GM23338 (cell line): ENCODE measurements at regions not wholly inside any gene's neighbourhood (a gene's known extent, or its start where the extent isn't known, plus 50 kb on each side); places are given as distances from the start of the nearest gene placed in this dataset.

Experiments
- CREB1 ChIP-seq: fragments of 250-450 bp; sonication (Bioruptor Pico); IDR thresholded peaks from 2 replicates; pipeline ENCODE4 v1.5.0; 2020; ENCODE audit warnings: low read depth, mild to moderate bottlenecking, moderate library complexity
- EZH2 ChIP-seq: fragments of 200-600 bp; sonication (generic); IDR thresholded peaks from one replicate; pipeline ENCODE4 v1.8.0; 2017; ENCODE audit warnings: antibody characterized with exemption, mild to moderate bottlenecking, low read depth; ENCODE audit not compliant: unreplicated experiment
- EZH2phosphoT487 ChIP-seq: fragments of 200-600 bp; sonication (generic); IDR thresholded peaks from one replicate; pipeline ENCODE4 v1.8.1; 2018; ENCODE audit warnings: antibody characterized with exemption; ENCODE audit not compliant: unreplicated experiment
- JUNB ChIP-seq: IDR thresholded peaks from one replicate; pipeline ENCODE4 v1.6.1; 2016; ENCODE audit warnings: antibody characterized with exemption; ENCODE audit not compliant: unreplicated experiment
- NANOG ChIP-seq: IDR thresholded peaks from 2 replicates; pipeline ENCODE4 v1.6.1; 2016; ENCODE audit warnings: antibody characterized with exemption, borderline replicate concordance
- POLR2AphosphoS5 ChIP-seq: IDR thresholded peaks from 2 replicates; pipeline ENCODE4 v1.6.1; 2016; ENCODE audit warnings: antibody characterized with exemption, low read depth
- STAT1 ChIP-seq: IDR thresholded peaks from one replicate; pipeline ENCODE4 v1.6.1; 2016; ENCODE audit warnings: antibody characterized with exemption; ENCODE audit not compliant: unreplicated experiment
- ZNF114 ChIP-seq: fragments of 250-450 bp; sonication (Bioruptor Pico); IDR thresholded peaks from 2 replicates; pipeline ENCODE4 v1.5.0; 2020; ENCODE audit warnings: mild to moderate bottlenecking, moderate library complexity
- ZNF331 ChIP-seq: fragments of 250-450 bp; sonication (Bioruptor Pico); IDR thresholded peaks from 2 replicates; pipeline ENCODE4 v1.5.0; 2020; ENCODE audit warnings: low read depth, mild to moderate bottlenecking, moderate library complexity
- TF ChIP-seq, protein P1 (sequence below), 2 experiments: fragments of 200-600 bp in 1 of 2; sonication (generic) in 1 of 2; conservative IDR thresholded peaks; 2 replicates each; pipeline versions ENCODE4 v1.5.1 to v1.6.1; 2016 to 2017; ENCODE audit warnings: antibody characterized with exemption in 2 of 2, low read depth in 2 of 2, mild to moderate bottlenecking in 2 of 2, moderate library complexity in 1 of 2
- TF ChIP-seq, protein P2 (sequence below): IDR thresholded peaks from one replicate; pipeline ENCODE4 v1.6.1; 2018; ENCODE audit warnings: antibody characterized with exemption; ENCODE audit not compliant: unreplicated experiment
- TF ChIP-seq, protein P3 (sequence below): IDR thresholded peaks from 2 replicates; pipeline ENCODE4 v1.6.1; 2016; ENCODE audit warnings: antibody characterized with exemption
- TF ChIP-seq, protein P4 (sequence below): fragments of 250-450 bp; sonication (Bioruptor Pico); IDR thresholded peaks from 2 replicates; pipeline ENCODE4 v1.5.0; 2020; ENCODE audit warnings: mild to moderate bottlenecking, moderate library complexity

DNA sequence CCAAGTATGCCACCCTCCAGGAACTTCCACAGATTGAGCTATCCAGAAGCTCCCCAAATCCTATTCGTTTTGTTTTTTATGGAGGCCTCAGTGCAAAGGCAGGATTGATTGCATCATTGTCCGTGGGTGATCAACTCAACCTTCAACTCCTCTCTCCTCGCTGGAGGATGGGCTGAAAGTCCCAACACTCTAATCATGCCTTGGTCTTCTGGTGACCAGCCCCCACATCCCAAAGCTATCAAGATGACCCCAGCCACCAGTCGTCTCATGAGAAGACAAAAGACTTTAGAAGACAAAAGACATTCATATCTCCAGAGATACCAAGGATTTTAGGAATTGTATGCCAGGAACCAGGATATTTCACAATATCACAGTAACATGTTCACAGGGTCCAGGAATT, 441.6 kb upstream of the WWC1 start:
- TF ChIP-seq, protein P1, sequence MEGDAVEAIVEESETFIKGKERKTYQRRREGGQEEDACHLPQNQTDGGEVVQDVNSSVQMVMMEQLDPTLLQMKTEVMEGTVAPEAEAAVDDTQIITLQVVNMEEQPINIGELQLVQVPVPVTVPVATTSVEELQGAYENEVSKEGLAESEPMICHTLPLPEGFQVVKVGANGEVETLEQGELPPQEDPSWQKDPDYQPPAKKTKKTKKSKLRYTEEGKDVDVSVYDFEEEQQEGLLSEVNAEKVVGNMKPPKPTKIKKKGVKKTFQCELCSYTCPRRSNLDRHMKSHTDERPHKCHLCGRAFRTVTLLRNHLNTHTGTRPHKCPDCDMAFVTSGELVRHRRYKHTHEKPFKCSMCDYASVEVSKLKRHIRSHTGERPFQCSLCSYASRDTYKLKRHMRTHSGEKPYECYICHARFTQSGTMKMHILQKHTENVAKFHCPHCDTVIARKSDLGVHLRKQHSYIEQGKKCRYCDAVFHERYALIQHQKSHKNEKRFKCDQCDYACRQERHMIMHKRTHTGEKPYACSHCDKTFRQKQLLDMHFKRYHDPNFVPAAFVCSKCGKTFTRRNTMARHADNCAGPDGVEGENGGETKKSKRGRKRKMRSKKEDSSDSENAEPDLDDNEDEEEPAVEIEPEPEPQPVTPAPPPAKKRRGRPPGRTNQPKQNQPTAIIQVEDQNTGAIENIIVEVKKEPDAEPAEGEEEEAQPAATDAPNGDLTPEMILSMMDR (conservative IDR thresholded peaks at IDR 0.05; ENCODE audit: low read depth in 2 of 2), result no peak
- TF ChIP-seq EZH2phosphoT487 (no peak), POLR2AphosphoS5 (no peak), ZNF114 (no peak), EZH2 (no peak), JUNB (no peak), NANOG (no peak), CREB1 (no peak), STAT1 (no peak), ZNF331 (CRISPR knock-in tag) (no peak)
- TF ChIP-seq, protein P2, sequence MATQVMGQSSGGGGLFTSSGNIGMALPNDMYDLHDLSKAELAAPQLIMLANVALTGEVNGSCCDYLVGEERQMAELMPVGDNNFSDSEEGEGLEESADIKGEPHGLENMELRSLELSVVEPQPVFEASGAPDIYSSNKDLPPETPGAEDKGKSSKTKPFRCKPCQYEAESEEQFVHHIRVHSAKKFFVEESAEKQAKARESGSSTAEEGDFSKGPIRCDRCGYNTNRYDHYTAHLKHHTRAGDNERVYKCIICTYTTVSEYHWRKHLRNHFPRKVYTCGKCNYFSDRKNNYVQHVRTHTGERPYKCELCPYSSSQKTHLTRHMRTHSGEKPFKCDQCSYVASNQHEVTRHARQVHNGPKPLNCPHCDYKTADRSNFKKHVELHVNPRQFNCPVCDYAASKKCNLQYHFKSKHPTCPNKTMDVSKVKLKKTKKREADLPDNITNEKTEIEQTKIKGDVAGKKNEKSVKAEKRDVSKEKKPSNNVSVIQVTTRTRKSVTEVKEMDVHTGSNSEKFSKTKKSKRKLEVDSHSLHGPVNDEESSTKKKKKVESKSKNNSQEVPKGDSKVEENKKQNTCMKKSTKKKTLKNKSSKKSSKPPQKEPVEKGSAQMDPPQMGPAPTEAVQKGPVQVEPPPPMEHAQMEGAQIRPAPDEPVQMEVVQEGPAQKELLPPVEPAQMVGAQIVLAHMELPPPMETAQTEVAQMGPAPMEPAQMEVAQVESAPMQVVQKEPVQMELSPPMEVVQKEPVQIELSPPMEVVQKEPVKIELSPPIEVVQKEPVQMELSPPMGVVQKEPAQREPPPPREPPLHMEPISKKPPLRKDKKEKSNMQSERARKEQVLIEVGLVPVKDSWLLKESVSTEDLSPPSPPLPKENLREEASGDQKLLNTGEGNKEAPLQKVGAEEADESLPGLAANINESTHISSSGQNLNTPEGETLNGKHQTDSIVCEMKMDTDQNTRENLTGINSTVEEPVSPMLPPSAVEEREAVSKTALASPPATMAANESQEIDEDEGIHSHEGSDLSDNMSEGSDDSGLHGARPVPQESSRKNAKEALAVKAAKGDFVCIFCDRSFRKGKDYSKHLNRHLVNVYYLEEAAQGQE, result no peak
- TF ChIP-seq, protein P3, sequence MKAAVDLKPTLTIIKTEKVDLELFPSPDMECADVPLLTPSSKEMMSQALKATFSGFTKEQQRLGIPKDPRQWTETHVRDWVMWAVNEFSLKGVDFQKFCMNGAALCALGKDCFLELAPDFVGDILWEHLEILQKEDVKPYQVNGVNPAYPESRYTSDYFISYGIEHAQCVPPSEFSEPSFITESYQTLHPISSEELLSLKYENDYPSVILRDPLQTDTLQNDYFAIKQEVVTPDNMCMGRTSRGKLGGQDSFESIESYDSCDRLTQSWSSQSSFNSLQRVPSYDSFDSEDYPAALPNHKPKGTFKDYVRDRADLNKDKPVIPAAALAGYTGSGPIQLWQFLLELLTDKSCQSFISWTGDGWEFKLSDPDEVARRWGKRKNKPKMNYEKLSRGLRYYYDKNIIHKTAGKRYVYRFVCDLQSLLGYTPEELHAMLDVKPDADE, result no peak
- TF ChIP-seq, protein P4, sequence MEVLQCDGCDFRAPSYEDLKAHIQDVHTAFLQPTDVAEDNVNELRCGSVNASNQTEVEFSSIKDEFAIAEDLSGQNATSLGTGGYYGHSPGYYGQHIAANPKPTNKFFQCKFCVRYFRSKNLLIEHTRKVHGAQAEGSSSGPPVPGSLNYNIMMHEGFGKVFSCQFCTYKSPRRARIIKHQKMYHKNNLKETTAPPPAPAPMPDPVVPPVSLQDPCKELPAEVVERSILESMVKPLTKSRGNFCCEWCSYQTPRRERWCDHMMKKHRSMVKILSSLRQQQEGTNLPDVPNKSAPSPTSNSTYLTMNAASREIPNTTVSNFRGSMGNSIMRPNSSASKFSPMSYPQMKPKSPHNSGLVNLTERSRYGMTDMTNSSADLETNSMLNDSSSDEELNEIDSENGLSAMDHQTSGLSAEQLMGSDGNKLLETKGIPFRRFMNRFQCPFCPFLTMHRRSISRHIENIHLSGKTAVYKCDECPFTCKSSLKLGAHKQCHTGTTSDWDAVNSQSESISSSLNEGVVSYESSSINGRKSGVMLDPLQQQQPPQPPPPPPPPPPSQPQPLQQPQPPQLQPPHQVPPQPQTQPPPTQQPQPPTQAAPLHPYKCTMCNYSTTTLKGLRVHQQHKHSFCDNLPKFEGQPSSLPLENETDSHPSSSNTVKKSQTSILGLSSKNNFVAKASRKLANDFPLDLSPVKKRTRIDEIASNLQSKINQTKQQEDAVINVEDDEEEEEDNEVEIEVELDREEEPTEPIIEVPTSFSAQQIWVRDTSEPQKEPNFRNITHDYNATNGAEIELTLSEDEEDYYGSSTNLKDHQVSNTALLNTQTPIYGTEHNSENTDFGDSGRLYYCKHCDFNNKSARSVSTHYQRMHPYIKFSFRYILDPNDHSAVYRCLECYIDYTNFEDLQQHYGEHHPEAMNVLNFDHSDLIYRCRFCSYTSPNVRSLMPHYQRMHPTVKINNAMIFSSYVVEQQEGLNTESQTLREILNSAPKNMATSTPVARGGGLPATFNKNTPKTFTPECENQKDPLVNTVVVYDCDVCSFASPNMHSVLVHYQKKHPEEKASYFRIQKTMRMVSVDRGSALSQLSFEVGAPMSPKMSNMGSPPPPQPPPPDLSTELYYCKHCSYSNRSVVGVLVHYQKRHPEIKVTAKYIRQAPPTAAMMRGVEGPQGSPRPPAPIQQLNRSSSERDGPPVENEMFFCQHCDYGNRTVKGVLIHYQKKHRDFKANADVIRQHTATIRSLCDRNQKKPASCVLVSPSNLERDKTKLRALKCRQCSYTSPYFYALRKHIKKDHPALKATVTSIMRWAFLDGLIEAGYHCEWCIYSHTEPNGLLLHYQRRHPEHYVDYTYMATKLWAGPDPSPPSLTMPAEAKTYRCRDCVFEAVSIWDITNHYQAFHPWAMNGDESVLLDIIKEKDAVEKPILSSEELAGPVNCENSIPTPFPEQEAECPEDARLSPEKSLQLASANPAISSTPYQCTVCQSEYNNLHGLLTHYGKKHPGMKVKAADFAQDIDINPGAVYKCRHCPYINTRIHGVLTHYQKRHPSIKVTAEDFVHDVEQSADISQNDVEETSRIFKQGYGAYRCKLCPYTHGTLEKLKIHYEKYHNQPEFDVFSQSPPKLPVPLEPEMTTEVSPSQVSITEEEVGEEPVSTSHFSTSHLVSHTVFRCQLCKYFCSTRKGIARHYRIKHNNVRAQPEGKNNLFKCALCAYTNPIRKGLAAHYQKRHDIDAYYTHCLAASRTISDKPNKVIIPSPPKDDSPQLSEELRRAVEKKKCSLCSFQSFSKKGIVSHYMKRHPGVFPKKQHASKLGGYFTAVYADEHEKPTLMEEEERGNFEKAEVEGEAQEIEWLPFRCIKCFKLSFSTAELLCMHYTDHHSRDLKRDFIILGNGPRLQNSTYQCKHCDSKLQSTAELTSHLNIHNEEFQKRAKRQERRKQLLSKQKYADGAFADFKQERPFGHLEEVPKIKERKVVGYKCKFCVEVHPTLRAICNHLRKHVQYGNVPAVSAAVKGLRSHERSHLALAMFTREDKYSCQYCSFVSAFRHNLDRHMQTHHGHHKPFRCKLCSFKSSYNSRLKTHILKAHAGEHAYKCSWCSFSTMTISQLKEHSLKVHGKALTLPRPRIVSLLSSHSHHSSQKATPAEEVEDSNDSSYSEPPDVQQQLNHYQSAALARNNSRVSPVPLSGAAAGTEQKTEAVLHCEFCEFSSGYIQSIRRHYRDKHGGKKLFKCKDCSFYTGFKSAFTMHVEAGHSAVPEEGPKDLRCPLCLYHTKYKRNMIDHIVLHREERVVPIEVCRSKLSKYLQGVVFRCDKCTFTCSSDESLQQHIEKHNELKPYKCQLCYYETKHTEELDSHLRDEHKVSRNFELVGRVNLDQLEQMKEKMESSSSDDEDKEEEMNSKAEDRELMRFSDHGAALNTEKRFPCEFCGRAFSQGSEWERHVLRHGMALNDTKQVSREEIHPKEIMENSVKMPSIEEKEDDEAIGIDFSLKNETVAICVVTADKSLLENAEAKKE (CRISPR knock-in tag), result no peak
